Gastroesophageal sphincter (tissue), 3 donors: ENCODE measurements at regions not wholly inside any gene's neighbourhood (a gene's known extent, or its start where the extent isn't known, plus 50 kb on each side); places are given as distances from the start of the nearest gene placed in this dataset.

Source experiments
- EP300 ChIP-seq: sonication (generic); formaldehyde crosslinking; IDR thresholded peaks from one replicate; pipeline ENCODE4 v1.6.1; 2017; ENCODE audit warnings: antibody characterized with exemption, mild to moderate bottlenecking
- POLR2A ChIP-seq, 2 donors: fragments of 450-650 bp; IDR thresholded peaks; one replicate each; pipeline ENCODE4 v1.6.1; 2017; ENCODE audit warnings: antibody characterized with exemption in 2 of 2, mild to moderate bottlenecking in 2 of 2, moderate library complexity in 1 of 2
- POLR2AphosphoS5 ChIP-seq: sonication (generic); formaldehyde crosslinking; IDR thresholded peaks from one replicate; pipeline ENCODE4 v1.6.1; 2017; ENCODE audit warnings: antibody characterized with exemption
- TF ChIP-seq, protein P1 (sequence below), 4 experiments: fragments of 200-600 bp in 2 of 4; fragments of 450-650 bp in 2 of 4; sonication (generic) in 1 of 4; IDR thresholded peaks; one replicate each; pipeline ENCODE4 v1.5.1; 2017 to 2019; ENCODE audit warnings: antibody characterized with exemption in 4 of 4, mild to moderate bottlenecking in 2 of 4, moderate library complexity in 2 of 4

DNA sequence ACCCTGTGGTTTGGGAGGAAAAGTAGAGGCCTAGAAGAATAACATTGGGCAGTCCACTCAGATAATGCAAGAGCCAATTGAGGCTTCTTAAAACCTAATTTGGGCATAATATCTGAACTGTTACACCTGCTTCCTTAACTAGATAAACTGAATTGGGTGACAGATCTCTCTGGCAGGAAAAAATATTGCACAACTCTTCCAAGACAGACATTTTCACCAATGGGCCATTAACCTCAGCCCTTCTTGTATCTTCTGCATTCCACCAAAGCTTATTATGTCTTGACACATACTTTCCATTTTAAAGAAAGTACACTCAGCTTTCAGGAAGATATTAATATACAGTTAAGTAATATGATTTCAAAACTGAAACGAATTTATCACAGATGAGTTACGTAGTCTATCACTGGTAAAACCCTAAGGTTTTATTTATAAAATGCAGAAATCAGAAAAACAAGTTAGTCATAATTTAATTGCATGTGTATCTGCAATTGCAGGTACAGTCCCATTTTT is 79.9 kb upstream of the MON1B start:
- no peak for TF ChIP-seq POLR2A (IDR thresholded peaks at IDR 0.05)
- TF ChIP-seq EP300, result no peak
- TF ChIP-seq, protein P1, sequence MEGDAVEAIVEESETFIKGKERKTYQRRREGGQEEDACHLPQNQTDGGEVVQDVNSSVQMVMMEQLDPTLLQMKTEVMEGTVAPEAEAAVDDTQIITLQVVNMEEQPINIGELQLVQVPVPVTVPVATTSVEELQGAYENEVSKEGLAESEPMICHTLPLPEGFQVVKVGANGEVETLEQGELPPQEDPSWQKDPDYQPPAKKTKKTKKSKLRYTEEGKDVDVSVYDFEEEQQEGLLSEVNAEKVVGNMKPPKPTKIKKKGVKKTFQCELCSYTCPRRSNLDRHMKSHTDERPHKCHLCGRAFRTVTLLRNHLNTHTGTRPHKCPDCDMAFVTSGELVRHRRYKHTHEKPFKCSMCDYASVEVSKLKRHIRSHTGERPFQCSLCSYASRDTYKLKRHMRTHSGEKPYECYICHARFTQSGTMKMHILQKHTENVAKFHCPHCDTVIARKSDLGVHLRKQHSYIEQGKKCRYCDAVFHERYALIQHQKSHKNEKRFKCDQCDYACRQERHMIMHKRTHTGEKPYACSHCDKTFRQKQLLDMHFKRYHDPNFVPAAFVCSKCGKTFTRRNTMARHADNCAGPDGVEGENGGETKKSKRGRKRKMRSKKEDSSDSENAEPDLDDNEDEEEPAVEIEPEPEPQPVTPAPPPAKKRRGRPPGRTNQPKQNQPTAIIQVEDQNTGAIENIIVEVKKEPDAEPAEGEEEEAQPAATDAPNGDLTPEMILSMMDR (IDR thresholded peaks at IDR 0.05), result no peak
- no peak for TF ChIP-seq POLR2AphosphoS5
